Activated CD4-positive, alpha-beta T cell treated with anti-CD3 and anti-CD28 coated beads, Interleukin-10, Interleukin-2, amounts not matched to agents 100 ng/mL and 50 ng/mL, durations not matched to agents 16 hours and 8 hours (primary cell): ENCODE measurements at regions not wholly inside any gene's neighbourhood (a gene's known extent, or its start where the extent isn't known, plus 50 kb on each side); places are given as distances from the start of the nearest gene placed in this dataset.
"Not testable (repeated sequence)": the region's sequence is repeated elsewhere in the genome, so short reads cannot be mapped to it uniquely, and the experiment has no call there.

Experiments
- DNase-seq: peaks from one replicate; pipeline ENCODE4 v3.0.0-alpha.2; 2020

GRCh38 chr15:22134941-22135566, 54.7 kb downstream of the OR4M2 start:
- DNase-seq, result not testable (repeated sequence)

GRCh38 chr15:22137572-22137971, 57.2 kb downstream of the OR4M2 start:
- not testable (repeated sequence) for DNase-seq

DNA sequence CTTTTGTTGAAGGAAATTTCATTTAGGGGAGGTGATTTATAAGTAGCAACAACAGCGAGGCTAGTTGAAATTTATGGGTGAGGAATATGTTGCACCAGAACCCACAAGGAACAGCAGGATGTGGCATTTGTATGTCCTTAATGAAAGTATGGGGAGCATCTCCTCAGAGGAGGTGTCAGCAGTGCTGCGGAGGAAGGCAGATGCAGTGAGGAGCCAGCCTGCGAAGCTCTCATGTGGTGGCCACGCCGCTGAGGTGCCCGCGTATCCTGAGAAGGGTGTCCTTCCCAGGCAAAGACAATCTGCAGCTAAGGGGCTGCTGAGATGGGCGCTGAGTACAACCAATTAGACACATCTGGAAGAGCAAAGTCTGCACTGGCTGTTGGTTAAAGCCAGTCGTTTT, 60.8 kb downstream of the OR4M2 start:
- not testable (repeated sequence) for DNase-seq

- not testable (repeated sequence) for DNase-seq
These were observed 67.8 kb downstream of the OR4M2 start for GRCh38 chr15:22148109-22148508.

DNA sequence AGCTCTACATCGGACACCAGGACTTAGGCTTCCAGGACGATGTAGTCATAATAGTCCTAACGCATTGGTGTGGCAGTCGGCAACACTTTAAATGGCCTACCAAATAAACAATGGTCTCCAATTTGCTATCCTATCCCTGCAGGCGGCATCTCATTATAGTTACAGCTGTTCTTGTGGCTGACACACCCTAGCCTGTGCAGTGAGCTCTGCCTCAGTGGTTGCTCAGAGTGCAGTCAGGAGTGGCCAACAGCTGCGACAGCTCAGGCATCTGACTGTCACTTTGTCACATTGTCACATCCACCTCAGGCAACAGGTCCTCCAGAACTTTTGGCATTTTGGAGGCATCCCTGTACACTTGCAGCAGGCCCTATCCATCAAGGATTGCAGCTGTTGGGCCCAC, 77.9 kb downstream of the OR4M2 start:
- not testable (repeated sequence) for DNase-seq

DNA sequence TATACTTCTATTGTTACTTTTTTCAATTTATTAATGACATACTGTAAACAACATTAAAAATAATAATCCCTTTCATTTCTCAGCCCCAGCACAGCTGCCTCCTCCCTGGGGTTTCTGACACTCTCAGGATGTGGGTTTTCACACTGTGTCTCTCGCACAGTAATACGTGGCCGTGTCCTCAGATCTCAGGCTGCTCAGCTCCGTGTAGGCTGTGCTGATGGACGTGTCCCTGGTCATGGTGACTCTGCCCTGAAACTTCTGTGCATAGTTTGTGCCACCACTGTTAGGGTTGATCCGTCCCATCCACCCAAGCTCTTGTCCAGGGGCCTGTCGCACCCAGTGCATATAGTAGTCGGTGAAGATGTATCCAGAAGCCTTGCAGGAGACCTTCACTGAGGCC, 80.0 kb downstream of the OR4M2 start:
- DNase-seq, result not testable (repeated sequence)

DNA sequence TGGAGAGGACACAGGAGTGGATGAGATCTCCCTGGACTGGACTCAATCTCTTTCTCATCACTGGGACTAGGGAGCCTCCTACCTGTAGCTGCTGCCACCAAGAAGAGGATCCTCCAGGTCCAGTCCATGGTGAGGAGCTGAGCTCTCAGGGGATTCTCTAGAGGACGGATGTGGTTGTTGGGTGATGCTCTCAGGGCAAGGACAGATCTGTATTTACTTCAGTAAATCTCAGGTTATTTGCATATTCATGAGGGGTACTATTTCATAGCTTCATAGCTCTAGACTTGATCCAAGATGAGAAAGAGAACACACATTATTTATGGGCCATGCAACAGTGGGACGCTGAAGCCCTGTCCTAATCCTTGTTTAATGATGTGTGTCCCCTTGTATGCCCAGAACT, 80.4 kb downstream of the OR4M2 start:
- not testable (repeated sequence) for DNase-seq

GRCh38 chr15:22161398-22161797, 81.1 kb downstream of the OR4M2 start:
- DNase-seq, result not testable (repeated sequence)

DNA sequence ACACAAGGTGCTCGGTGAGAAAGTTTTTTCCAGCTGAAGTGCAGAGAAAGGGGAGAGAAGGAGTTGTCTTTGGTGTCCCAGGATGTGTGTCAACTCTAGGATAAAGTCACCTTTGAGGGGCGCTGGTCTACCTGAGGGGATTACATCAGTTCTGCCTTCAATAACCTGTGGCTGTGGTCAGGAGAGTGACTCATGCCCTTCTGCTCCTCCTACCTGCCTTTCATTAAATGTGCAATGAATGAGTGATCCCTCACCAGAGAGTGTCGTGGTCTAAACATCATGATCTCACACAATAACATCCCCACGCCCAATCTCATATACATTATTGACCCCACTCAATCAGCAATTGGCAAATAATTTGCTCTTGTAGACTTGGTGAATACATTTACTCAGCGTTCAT, 83.4 kb downstream of the OR4M2 start:
- DNase-seq, result not testable (repeated sequence)

GRCh38 chr15:22167521-22167920, 87.2 kb downstream of the OR4M2 start:
- not testable (repeated sequence) for DNase-seq

DNA sequence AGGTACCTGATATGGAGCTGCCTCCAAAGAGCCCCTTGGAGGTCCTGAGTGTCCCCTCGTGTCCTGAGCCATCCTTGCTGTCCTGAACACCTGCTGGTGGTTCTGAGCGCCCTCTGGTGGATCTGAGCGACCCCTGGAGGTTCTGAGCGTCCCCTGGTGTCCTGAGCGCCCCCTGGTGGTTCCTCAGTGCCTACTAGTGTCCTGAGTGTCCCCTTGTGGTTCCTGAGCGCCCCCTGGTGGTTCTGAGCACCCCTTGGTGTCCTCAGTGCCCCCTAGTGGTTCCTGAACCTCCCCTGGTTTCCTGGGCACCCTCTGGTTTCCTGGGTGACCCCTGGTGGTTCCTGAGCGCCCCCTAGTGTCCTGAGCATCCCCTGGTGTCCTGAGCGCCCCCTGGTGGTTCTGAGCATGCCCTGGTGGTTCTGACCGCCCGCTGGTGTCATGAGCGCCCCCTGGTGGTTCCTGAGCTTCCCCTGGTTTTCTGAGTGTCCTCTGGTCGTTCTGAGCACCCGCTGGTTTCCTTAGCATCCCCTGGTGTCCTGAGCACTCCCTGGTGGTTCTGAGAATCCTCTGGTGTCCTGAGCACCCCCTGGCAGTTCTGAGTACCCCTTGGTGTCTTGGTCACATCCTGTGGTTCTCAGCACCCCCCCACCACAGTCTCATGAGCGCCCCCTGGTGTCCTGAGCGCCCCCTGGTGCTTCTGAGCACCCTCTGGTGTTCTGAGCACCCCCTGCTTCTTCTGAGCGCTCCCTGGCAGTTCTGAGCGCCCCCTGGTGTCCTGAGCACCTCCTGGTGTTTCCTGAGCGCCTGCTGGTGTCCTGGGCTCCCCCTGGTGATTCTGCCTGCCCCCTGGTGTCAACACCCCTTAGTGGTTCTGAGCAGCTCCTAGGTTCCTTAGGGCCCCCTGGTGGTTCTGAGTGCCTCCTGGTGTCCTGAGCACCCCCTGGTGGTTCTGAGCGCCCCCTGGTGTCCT, 93.0 kb downstream of the OR4M2 start:
- DNase-seq, result not testable (repeated sequence)

DNA sequence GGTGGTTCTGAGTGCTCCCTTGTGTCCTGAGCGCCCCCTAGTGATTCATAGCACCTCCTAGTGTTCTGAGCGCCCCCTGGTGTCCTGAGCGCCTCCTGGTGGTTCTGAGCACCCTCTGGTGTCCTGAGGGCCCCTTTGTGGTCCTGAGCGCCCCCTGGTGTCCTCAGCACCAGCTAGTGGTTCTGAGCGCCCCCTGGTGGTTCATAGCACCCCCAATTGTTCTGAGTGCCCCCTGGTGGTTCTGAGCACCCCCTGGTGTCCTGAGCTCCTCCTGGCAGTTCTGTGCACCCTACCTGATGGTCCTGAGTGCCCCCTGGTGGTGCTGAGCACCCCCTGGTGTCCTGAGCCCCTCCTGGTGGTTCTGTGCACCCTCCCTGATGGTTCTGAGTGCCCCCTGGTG, 93.8 kb downstream of the OR4M2 start:
- DNase-seq, result not testable (repeated sequence)

GRCh38 chr15:22177965-22178364, 97.6 kb downstream of the OR4M2 start:
- DNase-seq, result not testable (repeated sequence)

DNA sequence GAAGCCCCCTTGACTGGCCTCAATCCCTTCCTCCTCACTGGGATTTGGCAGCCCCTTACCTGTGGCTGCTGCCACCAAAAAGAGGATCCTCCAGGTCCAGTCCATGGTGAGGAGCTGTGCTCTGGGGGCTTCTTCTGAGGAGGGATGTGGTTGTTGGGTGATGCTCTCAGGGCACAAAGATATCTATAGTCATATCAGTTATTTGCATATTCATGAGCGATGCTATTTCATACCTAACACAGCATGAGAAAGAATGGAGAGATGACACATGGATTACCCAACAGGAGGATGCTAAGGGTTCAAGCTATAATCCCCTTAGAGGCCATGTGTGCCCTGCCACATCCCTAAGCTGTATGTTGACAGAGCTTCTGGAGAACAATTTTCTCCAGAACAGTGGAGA, 98.1 kb downstream of the OR4M2 start:
- not testable (repeated sequence) for DNase-seq

DNA sequence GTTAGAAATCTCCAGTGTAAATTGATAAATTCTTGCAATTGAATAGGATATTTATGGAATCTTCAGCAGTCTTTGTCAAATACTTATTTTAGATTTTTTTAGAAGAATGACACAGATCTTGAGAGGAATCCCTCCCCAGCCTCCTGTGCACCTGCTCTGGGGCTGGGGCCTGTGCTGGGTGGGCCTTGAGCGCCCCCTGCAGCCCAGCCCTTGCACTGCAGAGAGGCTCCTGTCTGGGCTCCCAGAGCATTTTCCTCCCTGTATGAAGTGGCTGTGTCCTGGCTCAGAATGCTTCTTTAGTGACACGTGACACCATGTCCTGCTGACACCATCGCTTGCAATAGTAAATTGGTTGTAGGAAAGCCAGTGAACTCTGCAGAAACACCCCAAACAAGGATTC, 98.7 kb downstream of the OR4M2 start:
- not testable (repeated sequence) for DNase-seq

GRCh38 chr15:22180611-22181010, 100.3 kb downstream of the OR4M2 start:
- not testable (repeated sequence) for DNase-seq

GRCh38 chr15:22184678-22185077, 104.4 kb downstream of the OR4M2 start:
- DNase-seq, result not testable (repeated sequence)

DNA sequence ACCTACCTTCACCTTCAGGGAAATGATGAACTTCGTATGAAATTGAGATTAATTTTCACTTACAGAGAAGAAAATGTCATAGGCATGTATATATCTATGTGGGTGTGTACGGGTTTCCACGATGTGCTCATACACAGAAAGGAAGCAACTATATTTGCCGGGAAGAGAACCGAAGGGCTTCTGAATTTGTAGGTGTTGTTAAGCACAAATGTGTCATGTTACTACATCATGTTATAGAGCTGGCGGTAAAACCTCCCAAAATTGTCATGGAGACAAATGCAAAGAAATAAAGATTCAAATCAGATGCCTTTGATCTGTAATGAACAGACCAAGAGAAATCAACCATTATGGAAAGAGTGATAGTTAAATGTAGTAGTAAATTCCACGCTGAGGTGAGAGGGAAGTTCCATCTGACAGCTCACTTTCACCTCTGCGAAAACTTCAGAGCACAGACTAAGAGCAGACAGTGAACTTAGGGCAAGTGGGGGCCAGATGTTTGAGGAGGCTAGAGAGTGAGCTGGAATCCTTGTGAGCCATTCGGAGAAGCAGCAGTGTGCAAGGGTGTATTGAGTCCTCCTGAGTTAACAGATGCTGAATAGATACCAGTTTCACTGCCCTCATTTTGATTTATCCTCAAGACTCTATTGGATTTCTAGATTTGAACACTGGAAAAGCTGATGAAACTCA, 106.7 kb downstream of the OR4M2 start:
- not testable (repeated sequence) for DNase-seq

DNA sequence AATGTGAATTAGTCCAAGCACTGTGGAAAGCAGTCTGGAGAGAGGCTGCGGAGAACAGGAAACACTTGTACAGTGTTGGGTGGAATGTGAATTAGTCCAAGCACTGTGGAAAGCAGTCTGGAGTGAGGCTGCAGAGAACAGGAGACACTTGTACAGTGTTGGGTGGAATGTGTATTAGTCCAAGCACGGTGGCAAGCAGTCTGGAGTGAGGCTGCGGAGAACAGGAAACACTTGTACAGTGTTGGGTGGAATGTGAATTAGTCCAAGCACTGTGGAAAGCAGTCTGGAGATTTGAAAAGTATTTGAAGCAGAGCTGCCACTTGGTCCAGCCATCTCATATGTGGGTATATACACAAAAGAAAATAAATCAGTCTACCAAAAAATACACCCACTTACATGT, 111.5 kb downstream of the OR4M2 start:
- not testable (repeated sequence) for DNase-seq

DNA sequence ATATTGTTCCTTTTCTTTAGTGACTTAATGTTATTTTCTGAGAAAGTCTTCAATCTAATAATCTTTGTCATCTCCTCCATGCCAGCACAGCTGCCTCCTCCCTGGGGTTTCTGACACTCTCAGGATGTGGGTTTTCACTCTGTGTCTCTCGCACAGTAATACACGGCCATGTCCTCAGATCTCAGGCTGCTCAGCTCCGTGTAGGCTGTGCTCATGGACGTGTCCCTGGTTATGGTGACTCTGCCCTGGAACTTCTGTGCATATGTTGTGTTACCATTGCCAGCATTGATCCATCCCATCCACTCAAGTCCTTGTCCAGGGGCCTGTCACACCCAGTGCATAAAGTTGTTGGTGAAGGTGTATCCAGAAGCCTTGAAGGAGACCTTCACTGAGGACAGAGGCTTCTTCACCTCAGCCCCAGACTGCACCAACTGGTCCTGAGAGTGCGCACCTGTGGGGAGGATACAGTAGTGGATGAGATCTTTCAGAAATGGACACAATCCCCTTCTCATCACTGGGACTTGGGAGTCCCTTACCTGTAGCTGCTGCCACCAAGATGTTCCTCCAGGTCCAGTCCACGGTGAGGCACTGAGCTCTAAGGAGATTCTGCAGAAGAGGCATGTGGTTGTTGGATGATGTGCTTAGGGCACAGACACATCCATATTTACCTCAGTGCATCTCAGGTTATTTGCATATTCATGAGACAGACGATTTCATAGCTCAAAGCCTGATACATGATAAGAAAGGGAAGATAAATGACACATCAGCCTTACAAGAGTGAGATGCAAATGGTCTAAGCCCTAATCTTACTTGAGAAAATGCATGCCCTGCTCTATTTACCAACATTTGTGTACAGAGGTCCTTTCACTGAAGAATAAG, 114.7 kb downstream of the OR4M2 start:
- DNase-seq, result not testable (repeated sequence)

DNA sequence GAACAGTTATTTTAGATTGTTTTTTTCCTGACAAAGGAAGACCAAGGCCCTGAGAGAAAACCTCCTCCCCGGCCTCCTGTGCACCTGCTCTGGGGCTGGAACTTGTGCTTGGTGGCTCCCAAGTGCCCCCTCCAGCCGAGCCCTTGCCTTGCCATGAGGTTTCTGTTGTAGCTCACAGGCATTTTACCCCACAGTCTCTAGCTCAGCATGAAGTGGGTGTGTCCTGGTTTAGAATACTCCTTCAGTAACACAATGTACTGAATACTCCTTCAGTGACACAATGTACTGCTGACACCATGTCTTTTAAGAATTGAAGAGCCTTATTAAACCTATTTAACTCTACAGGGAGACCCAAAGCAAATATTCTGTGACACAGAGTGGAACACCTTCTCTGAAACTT, 116.1 kb downstream of the OR4M2 start:
- not testable (repeated sequence) for DNase-seq

GRCh38 chr15:22200417-22200816, 120.1 kb downstream of the OR4M2 start:
- not testable (repeated sequence) for DNase-seq
